Brain microvascular endothelial cell (primary cell): ENCODE measurements at regions not wholly inside any gene's neighbourhood (a gene's known extent, or its start where the extent isn't known, plus 50 kb on each side); places are given as distances from the start of the nearest gene placed in this dataset.

Source experiments
- DNase-seq: peaks from one replicate; pipeline ENCODE4 v3.0.0-alpha.2; 2020
- H3K27ac ChIP-seq: fragments of 250-450 bp; sonication (Bioruptor Pico); 2 replicates; pipeline ENCODE4 v1.5.1; 2020; ENCODE audit warnings: mild to moderate bottlenecking, moderate library complexity
- H3K27me3 ChIP-seq: fragments of 250-450 bp; sonication (Bioruptor Pico); replicated peaks from 2 replicates; pipeline ENCODE4 v1.5.1; 2020; ENCODE audit warnings: mild to moderate bottlenecking
- H3K36me3 ChIP-seq: fragments of 250-450 bp; sonication (Bioruptor Pico); replicated peaks from 2 replicates; pipeline ENCODE4 v1.5.1; 2020; ENCODE audit warnings: mild to moderate bottlenecking
- H3K4me3 ChIP-seq: 2 replicates; pipeline ENCODE4 v1.5.1; 2011; ENCODE audit warnings: low read depth, mild to moderate bottlenecking, control low read depth, low read length, moderate library complexity
- in situ Hi-C: cut with HindIII; loops from 2 replicates; pipeline ENCODE4 v1.10.0; 2017; ENCODE audit warnings: low sequenced_read_pairs, low pct_ligation_motif_present
- TF ChIP-seq, protein P1 (sequence below): IDR thresholded peaks from 2 replicates; pipeline ENCODE4 v1.5.1; 2011; ENCODE audit warnings: low read depth, mild to moderate bottlenecking, moderate library complexity, low read length, control low read depth, inconsistent platforms; ENCODE audit errors: missing control alignments

DNA sequence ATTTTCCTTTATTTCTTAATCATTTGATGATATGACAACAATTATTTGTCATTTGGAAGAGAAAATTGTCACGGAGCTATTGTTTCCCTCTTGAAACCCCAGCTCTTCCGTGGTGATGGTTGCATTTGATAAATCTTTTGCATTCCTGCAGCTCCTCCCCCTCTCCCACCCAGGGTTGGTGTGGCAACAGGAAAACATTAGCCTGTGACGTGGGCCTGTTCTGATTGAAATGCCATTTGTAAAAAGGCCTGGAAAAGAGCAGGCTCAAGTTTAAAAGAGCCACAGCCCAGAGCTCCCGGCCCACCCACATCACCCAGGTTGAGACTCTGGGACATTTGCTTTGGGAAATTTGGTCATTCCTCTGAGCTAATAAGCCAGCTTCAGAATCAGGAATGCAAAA is 282.5 kb downstream of the RPLP1 start:
- in situ Hi-C loops: no loop called here
- no peak overlapping the region for H3K4me3 ChIP-seq
- H3K36me3 ChIP-seq: no peaks in the 10 kb centered on the region
- DNase-seq: peak; percentile 80
- no peak overlapping the region for H3K27ac ChIP-seq
- TF ChIP-seq, protein P1, sequence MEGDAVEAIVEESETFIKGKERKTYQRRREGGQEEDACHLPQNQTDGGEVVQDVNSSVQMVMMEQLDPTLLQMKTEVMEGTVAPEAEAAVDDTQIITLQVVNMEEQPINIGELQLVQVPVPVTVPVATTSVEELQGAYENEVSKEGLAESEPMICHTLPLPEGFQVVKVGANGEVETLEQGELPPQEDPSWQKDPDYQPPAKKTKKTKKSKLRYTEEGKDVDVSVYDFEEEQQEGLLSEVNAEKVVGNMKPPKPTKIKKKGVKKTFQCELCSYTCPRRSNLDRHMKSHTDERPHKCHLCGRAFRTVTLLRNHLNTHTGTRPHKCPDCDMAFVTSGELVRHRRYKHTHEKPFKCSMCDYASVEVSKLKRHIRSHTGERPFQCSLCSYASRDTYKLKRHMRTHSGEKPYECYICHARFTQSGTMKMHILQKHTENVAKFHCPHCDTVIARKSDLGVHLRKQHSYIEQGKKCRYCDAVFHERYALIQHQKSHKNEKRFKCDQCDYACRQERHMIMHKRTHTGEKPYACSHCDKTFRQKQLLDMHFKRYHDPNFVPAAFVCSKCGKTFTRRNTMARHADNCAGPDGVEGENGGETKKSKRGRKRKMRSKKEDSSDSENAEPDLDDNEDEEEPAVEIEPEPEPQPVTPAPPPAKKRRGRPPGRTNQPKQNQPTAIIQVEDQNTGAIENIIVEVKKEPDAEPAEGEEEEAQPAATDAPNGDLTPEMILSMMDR: no peak
- H3K27me3 ChIP-seq: no peaks in the 10 kb centered on the region

DNA sequence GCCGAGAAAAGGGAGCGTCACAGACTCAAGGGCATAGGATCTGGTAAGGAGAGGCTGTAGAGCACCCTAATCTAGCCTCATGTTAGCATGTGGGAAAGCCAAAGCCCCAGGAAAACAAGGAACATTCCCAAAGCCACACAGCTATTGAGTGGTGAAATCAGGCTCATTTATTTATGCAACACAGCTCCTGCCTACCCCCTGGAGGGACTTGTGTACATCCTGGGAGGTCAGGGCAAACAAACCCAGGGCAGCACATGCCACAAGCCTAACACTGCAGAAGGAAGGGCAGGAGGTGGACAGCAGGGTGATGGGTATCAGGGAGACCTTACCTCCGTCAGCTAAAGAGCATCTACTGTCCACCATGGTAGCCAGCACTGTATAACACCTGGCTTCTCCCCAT is 283.5 kb downstream of the RPLP1 start:
- H3K27me3 ChIP-seq: no peaks in the 10 kb centered on the region
- no peaks in the 10 kb centered on the region for H3K36me3 ChIP-seq
- no peak overlapping the region for H3K27ac ChIP-seq
- in situ Hi-C loops: no loop called here
- no peak for DNase-seq
- no peak overlapping the region for H3K4me3 ChIP-seq
- TF ChIP-seq, protein P1: no peak

DNA sequence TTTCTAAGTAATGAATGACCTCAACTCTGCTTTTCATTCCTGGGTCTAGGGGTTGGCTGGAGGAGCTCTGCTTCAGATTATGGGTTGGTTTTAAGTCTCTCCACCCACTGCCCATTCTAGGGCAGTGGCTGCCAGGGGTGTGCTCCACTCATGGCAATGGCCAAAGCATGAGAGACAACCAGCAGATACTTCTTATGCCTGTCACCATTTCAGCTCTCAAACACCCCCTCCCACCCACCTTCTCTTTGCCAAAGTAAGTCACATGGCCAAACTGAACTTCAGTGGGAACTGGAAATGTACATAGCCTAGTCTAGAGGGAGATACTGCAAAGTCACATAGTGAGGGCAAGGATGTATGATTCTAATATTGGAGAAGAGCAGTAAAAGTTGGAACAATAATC is 285.3 kb downstream of the RPLP1 start:
- Histone ChIP-seq H3K27me3 (no peaks in the 10 kb centered on the region), H3K36me3 (no peaks in the 10 kb centered on the region), H3K27ac (no peak overlapping the region), H3K4me3 (no peak overlapping the region)
- TF ChIP-seq, protein P1: no peak
- DNase-seq: no peak
- in situ Hi-C loops: no loop called here

GRCh38 chr15:69740684-69741083 is 288.1 kb downstream of the RPLP1 start:
- in situ Hi-C loops: no loop called here
- TF ChIP-seq, protein P1: no peak
- Histone ChIP-seq H3K27me3 (no peaks in the 10 kb centered on the region), H3K36me3 (no peaks in the 10 kb centered on the region), H3K27ac (no peak overlapping the region), H3K4me3 (no peak overlapping the region)
- DNase-seq: no peak

- DNase-seq: no peak
- Histone ChIP-seq H3K4me3 (no peak overlapping the region), H3K27me3 (no peaks in the 10 kb centered on the region), H3K27ac (no peak overlapping the region), H3K36me3 (no peaks in the 10 kb centered on the region)
- in situ Hi-C loops: no loop called here
- TF ChIP-seq, protein P1: no peak
Observed at GRCh38 chr15:69742361-69742760, 289.7 kb downstream of the RPLP1 start.

DNA sequence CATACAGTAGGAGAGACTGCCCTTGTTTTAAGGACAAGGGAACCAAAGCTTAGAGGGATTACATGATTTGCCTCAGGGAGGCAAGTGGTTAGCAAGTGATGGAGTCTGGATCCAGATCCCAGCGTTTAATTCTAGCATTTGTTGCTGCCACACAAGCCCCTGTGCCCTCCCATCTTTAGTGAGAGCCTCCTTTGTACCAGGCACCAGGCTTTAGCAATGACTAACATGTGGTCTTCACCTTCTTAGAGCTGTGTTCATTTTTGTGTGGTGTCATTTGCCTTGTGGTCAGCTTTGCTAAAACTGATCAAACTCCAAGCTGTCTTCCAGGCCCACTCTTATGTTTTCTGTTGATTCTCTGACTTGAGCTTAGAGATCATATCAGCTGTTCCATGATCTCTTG is 290.5 kb downstream of the RPLP1 start:
- no peaks in the 10 kb centered on the region for H3K27me3 ChIP-seq
- H3K27ac ChIP-seq: no peak overlapping the region
- H3K36me3 ChIP-seq: no peaks in the 10 kb centered on the region
- no peak for DNase-seq
- H3K4me3 ChIP-seq: no peak overlapping the region
- TF ChIP-seq, protein P1: no peak
- in situ Hi-C loops: no loop called here
